ENCODE measurements at regions not wholly inside any gene's neighbourhood (a gene's known extent, or its start where the extent isn't known, plus 50 kb on each side); places are given as distances from the start of the nearest gene placed in this dataset.

GRCh38 chr6:22891934-22892333, 322.6 kb downstream of the HDGFL1 start:
- intact Hi-C loops (cut with DNase I), result no loop called here
- TF ChIP-seq CTCF (IDR thresholded peaks at IDR 0.05), result no peak
- H3K27me3 ChIP-seq, result no peaks in the 10 kb centered on the region
- H3K4me1 ChIP-seq, result no peaks in the 10 kb centered on the region
- no peaks in the 10 kb centered on the region for H3K36me3 ChIP-seq
- no peaks in the 10 kb centered on the region for H3K9me3 ChIP-seq
- DNase-seq, result no peak
- no peak overlapping the region for H3K27ac ChIP-seq
- no peak overlapping the region for H3K4me3 ChIP-seq
- no peak for ATAC-seq

GRCh38 chr6:22892452-22892851, 323.1 kb downstream of the HDGFL1 start:
- Histone ChIP-seq H3K36me3 (no peaks in the 10 kb centered on the region), H3K27ac (no peak overlapping the region), H3K4me1 (no peaks in the 10 kb centered on the region), H3K9me3 (no peaks in the 10 kb centered on the region), H3K27me3 (no peaks in the 10 kb centered on the region), H3K4me3 (no peak overlapping the region)
- intact Hi-C loops (cut with DNase I), result no loop called here
- DNase-seq (no peak), ATAC-seq (no peak)
- TF ChIP-seq CTCF (IDR thresholded peaks at IDR 0.05), result no peak

- no peak overlapping the region for H3K4me3 ChIP-seq
- H3K36me3 ChIP-seq, result no peaks in the 10 kb centered on the region
- H3K27ac ChIP-seq, result no peak overlapping the region
- H3K27me3 ChIP-seq, result no peaks in the 10 kb centered on the region
- no peak for TF ChIP-seq CTCF (IDR thresholded peaks at IDR 0.05)
- no peaks in the 10 kb centered on the region for H3K9me3 ChIP-seq
- no peaks in the 10 kb centered on the region for H3K4me1 ChIP-seq
- DNase-seq, result no peak
- intact Hi-C loops (cut with DNase I), result no loop called here
- ATAC-seq, result no peak
Measured at GRCh38 chr6:22896696-22897095, 327.3 kb downstream of the HDGFL1 start.

- H3K4me1 ChIP-seq, result no peaks in the 10 kb centered on the region
- ATAC-seq (no peak), DNase-seq (no peak)
- H3K4me3 ChIP-seq, result no peak overlapping the region
- H3K27me3 ChIP-seq, result no peaks in the 10 kb centered on the region
- no peak for TF ChIP-seq CTCF (IDR thresholded peaks at IDR 0.05)
- H3K36me3 ChIP-seq, result no peaks in the 10 kb centered on the region
- H3K9me3 ChIP-seq, result no peaks in the 10 kb centered on the region
- H3K27ac ChIP-seq, result no peak overlapping the region
- intact Hi-C loops (cut with DNase I), result no loop called here
Measured at GRCh38 chr6:22899426-22899825, 330.1 kb downstream of the HDGFL1 start.

- intact Hi-C loops (cut with DNase I), result no loop called here
- no peak for ATAC-seq
- Histone ChIP-seq H3K27me3 (no peaks in the 10 kb centered on the region), H3K36me3 (no peaks in the 10 kb centered on the region), H3K27ac (no peak overlapping the region), H3K4me3 (no peak overlapping the region), H3K4me1 (no peaks in the 10 kb centered on the region), H3K9me3 (no peaks in the 10 kb centered on the region)
- no peak for DNase-seq
- no peak for TF ChIP-seq CTCF (IDR thresholded peaks at IDR 0.05)
Measured at GRCh38 chr6:22903826-22904225, 334.5 kb downstream of the HDGFL1 start.

- Histone ChIP-seq H3K4me1 (no peaks in the 10 kb centered on the region), H3K27ac (no peak overlapping the region), H3K4me3 (no peak overlapping the region), H3K9me3 (no peaks in the 10 kb centered on the region), H3K27me3 (no peaks in the 10 kb centered on the region), H3K36me3 (no peaks in the 10 kb centered on the region)
- intact Hi-C loops (cut with DNase I), result no loop called here
- no peak for ATAC-seq
- TF ChIP-seq CTCF (IDR thresholded peaks at IDR 0.05), result no peak
- DNase-seq, result no peak
Measured at GRCh38 chr6:22904431-22904830, 335.1 kb downstream of the HDGFL1 start.
